Progenitor cell of endocrine pancreas (in vitro differentiated cells): ENCODE measurements at regions not wholly inside any gene's neighbourhood (a gene's known extent, or its start where the extent isn't known, plus 50 kb on each side); places are given as distances from the start of the nearest gene placed in this dataset.

Experiments used
- DNase-seq: peaks from one replicate; pipeline ENCODE4 v3.0.0; 2021; ENCODE audit warnings: low spot score; ENCODE audit not compliant: unreplicated experiment
- H3K27ac Mint-ChIP-seq: 2 replicates; pipeline ENCODE4 v1.8.0; 2021; ENCODE audit warnings: mild to moderate bottlenecking, moderate library complexity, mixed read lengths
- H3K27me3 Mint-ChIP-seq: 2 replicates; pipeline ENCODE4 v1.8.0; 2021; ENCODE audit warnings: mixed read lengths
- H3K36me3 Mint-ChIP-seq: 2 replicates; pipeline ENCODE4 v1.8.0; 2022; ENCODE audit warnings: mixed read lengths; ENCODE audit not compliant: insufficient read depth
- H3K4me1 Mint-ChIP-seq: 2 replicates; pipeline ENCODE4 v1.8.0; 2021; ENCODE audit warnings: low read depth, mixed read lengths
- H3K4me3 Mint-ChIP-seq: 2 replicates; pipeline ENCODE4 v1.8.0; 2021; ENCODE audit warnings: low read depth, mild to moderate bottlenecking, moderate library complexity, mixed read lengths
- H3K9me3 Mint-ChIP-seq: 2 replicates; pipeline ENCODE4 v1.8.0; 2021; ENCODE audit warnings: low read depth, mixed read lengths
- CTCF ChIP-seq: fragments of 200-600 bp; sonication (generic); IDR thresholded peaks from one replicate; pipeline ENCODE4 v1.5.0; 2021; ENCODE audit warnings: antibody characterized with exemption, mild to moderate bottlenecking; ENCODE audit not compliant: unreplicated experiment

DNA sequence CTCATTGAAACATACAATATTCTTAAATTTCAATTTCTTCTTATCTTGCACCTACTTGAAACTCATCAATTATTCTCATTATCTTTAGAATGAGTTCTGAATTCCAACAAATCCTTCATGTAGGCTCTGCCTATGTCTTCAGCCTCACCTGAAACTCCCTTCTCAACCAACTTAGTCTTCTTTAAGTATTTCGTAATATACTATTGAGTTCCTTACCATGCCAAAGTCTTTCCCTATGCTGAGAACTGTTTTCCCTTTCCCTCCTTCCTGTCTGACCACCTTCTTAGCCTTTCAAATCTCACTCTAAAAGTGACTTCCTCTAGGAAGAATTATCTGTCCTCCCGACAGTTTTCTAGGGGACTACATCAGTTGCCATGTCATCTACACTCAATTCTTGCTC is 50.9 kb upstream of the ZFAND5 start:
- DNase-seq, result no peak
- Mint-ChIP-seq H3K4me3 (no peak overlapping the region), H3K4me1 (peaks cover 3% of the 10 kb centered on the region), H3K27ac (no peak overlapping the region), H3K9me3 (no peaks in the 10 kb centered on the region), H3K36me3 (no peaks in the 10 kb centered on the region), H3K27me3 (peaks cover 2% of the 10 kb centered on the region)
- no peak for TF ChIP-seq CTCF

GRCh38 chr9:72415163-72415562 is 50.2 kb upstream of the ZFAND5 start:
- Mint-ChIP-seq H3K4me3 (no peak overlapping the region), H3K36me3 (no peaks in the 10 kb centered on the region), H3K27me3 (no peaks in the 10 kb centered on the region), H3K27ac (no peak overlapping the region), H3K4me1 (no peaks in the 10 kb centered on the region), H3K9me3 (no peaks in the 10 kb centered on the region)
- DNase-seq, result no peak
- no peak for TF ChIP-seq CTCF
